ENCODE measurements at regions not wholly inside any gene's neighbourhood (a gene's known extent, or its start where the extent isn't known, plus 50 kb on each side); places are given as distances from the start of the nearest gene placed in this dataset.

DNA sequence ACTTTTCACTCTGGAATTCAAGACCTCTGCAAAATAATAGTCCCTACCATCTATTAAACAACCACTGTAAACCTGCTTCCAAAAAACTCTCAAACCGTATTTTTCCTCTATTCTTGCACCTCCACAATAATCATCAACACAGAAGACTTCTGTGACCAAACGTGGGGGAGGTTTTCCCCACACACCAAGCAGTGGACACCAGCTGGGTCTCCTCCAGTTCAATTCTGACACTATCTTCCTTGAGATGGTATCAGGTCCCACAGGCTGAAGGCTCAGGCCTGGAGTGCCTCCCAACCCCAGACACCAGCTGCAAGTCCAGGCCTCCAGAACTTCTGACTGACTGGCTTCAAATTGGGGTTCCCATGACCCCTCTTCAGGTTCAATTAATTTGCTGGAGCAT is 89.6 kb upstream of the RAP2B start:
- DNase-seq (ENCODE audit: low read depth in 1 of 2, low spot score in 1 of 2): no peak
- H3K27ac ChIP-seq (replicated peaks): no peak overlapping the region
- no peak for TF ChIP-seq CTCF (IDR thresholded peaks at IDR 0.05; ENCODE audit: insufficient read depth, low read length)
- TF ChIP-seq POLR2AphosphoS5 (IDR thresholded peaks at IDR 0.05; ENCODE audit: low read depth): no peak
- no peak for TF ChIP-seq SPI1 (IDR thresholded peaks at IDR 0.05; ENCODE audit: borderline replicate concordance, low read depth)
- TF ChIP-seq, protein P1, sequence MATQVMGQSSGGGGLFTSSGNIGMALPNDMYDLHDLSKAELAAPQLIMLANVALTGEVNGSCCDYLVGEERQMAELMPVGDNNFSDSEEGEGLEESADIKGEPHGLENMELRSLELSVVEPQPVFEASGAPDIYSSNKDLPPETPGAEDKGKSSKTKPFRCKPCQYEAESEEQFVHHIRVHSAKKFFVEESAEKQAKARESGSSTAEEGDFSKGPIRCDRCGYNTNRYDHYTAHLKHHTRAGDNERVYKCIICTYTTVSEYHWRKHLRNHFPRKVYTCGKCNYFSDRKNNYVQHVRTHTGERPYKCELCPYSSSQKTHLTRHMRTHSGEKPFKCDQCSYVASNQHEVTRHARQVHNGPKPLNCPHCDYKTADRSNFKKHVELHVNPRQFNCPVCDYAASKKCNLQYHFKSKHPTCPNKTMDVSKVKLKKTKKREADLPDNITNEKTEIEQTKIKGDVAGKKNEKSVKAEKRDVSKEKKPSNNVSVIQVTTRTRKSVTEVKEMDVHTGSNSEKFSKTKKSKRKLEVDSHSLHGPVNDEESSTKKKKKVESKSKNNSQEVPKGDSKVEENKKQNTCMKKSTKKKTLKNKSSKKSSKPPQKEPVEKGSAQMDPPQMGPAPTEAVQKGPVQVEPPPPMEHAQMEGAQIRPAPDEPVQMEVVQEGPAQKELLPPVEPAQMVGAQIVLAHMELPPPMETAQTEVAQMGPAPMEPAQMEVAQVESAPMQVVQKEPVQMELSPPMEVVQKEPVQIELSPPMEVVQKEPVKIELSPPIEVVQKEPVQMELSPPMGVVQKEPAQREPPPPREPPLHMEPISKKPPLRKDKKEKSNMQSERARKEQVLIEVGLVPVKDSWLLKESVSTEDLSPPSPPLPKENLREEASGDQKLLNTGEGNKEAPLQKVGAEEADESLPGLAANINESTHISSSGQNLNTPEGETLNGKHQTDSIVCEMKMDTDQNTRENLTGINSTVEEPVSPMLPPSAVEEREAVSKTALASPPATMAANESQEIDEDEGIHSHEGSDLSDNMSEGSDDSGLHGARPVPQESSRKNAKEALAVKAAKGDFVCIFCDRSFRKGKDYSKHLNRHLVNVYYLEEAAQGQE (IDR thresholded peaks at IDR 0.05; ENCODE audit: insufficient replicate concordance, low read depth): no peak
- no peak for TF ChIP-seq GABPA (IDR thresholded peaks at IDR 0.05; ENCODE audit: low read depth)
- H3K27me3 ChIP-seq (ENCODE audit: insufficient read depth, poor library complexity, severe bottlenecking): no peaks in the 10 kb centered on the region
- H3K4me3 ChIP-seq (replicated peaks; ENCODE audit: insufficient read depth, low read length): no peak overlapping the region

DNA sequence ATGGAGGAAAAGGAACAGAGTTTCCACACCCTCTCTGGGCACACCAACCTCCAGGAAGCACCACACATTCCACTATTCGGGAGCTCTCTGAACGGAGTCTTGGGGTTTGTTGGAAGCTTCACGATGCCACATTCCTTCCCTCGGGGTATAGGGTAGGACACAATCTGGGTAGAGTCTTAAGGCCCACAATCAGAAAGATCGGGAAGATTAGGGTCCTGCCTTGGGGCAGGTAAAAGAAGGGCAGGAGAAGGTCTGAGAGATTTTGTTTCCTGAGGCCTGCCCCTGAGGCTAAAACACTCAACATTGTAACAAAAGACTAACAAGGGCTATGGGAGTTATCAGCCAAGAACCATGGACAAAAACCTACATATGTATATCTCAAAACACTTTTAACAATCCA is 89.2 kb upstream of the RAP2B start:
- H3K4me3 ChIP-seq (replicated peaks; ENCODE audit: insufficient read depth, low read length): no peak overlapping the region
- no peak for TF ChIP-seq GABPA (IDR thresholded peaks at IDR 0.05; ENCODE audit: low read depth)
- TF ChIP-seq POLR2AphosphoS5 (IDR thresholded peaks at IDR 0.05; ENCODE audit: low read depth): no peak
- TF ChIP-seq, protein P1 (IDR thresholded peaks at IDR 0.05; ENCODE audit: insufficient replicate concordance, low read depth): no peak
- no peak for TF ChIP-seq CTCF (IDR thresholded peaks at IDR 0.05; ENCODE audit: insufficient read depth, low read length)
- no peak for TF ChIP-seq SPI1 (IDR thresholded peaks at IDR 0.05; ENCODE audit: borderline replicate concordance, low read depth)
- H3K27ac ChIP-seq (replicated peaks): no peak overlapping the region
- H3K27me3 ChIP-seq (ENCODE audit: insufficient read depth, poor library complexity, severe bottlenecking): no peaks in the 10 kb centered on the region
- no peak for DNase-seq (ENCODE audit: low read depth in 1 of 2, low spot score in 1 of 2)

- H3K27ac ChIP-seq (replicated peaks): no peak overlapping the region
- no peak for DNase-seq (ENCODE audit: low read depth in 1 of 2, low spot score in 1 of 2)
- TF ChIP-seq SPI1 (IDR thresholded peaks at IDR 0.05; ENCODE audit: borderline replicate concordance, low read depth) (no peak), CTCF (IDR thresholded peaks at IDR 0.05; ENCODE audit: insufficient read depth, low read length) (no peak), GABPA (IDR thresholded peaks at IDR 0.05; ENCODE audit: low read depth) (no peak), POLR2AphosphoS5 (IDR thresholded peaks at IDR 0.05; ENCODE audit: low read depth) (no peak)
- TF ChIP-seq, protein P1 (IDR thresholded peaks at IDR 0.05; ENCODE audit: insufficient replicate concordance, low read depth): no peak
Measured at GRCh38 chr3:153073636-153074035, 88.4 kb upstream of the RAP2B start.

More at GRCh38 chr3:153073636-153074035, 88.4 kb upstream of the RAP2B start:
- Histone ChIP-seq H3K27me3 (ENCODE audit: insufficient read depth, poor library complexity, severe bottlenecking) (no peaks in the 10 kb centered on the region), H3K4me3 (replicated peaks; ENCODE audit: insufficient read depth, low read length) (no peak overlapping the region)
